ENCODE measurements at regions not wholly inside any gene's neighbourhood (a gene's known extent, or its start where the extent isn't known, plus 50 kb on each side); places are given as distances from the start of the nearest gene placed in this dataset.
"Not testable (repeated sequence)": the region's sequence is repeated elsewhere in the genome, so short reads cannot be mapped to it uniquely, and the experiment has no call there.

DNA sequence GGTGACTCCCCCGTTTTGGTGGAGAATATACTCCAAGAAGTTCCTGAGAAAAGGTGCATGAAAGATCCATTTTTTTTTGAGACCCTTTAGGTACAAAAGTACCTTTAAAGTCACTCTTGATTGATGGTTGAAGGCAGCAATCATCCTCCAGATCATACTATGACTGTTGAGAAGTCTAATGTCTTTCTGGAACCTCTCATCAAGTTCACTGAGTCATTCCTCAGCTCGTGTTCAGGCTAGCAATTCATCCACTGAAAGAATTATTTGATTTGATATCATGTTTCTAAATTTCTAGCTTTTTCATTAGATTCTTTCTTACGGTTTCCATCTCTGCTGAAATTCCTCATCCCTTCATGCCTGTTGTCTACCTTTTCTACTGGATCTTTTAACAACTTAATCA, 65.1 kb upstream of the GJB6 start:
- no peak overlapping the region for H3K27ac ChIP-seq
- TF ChIP-seq, protein P1, sequence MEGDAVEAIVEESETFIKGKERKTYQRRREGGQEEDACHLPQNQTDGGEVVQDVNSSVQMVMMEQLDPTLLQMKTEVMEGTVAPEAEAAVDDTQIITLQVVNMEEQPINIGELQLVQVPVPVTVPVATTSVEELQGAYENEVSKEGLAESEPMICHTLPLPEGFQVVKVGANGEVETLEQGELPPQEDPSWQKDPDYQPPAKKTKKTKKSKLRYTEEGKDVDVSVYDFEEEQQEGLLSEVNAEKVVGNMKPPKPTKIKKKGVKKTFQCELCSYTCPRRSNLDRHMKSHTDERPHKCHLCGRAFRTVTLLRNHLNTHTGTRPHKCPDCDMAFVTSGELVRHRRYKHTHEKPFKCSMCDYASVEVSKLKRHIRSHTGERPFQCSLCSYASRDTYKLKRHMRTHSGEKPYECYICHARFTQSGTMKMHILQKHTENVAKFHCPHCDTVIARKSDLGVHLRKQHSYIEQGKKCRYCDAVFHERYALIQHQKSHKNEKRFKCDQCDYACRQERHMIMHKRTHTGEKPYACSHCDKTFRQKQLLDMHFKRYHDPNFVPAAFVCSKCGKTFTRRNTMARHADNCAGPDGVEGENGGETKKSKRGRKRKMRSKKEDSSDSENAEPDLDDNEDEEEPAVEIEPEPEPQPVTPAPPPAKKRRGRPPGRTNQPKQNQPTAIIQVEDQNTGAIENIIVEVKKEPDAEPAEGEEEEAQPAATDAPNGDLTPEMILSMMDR (conservative IDR thresholded peaks at IDR 0.05): no peak
- no peak for TF ChIP-seq ZFX (IDR thresholded peaks at IDR 0.05)

DNA sequence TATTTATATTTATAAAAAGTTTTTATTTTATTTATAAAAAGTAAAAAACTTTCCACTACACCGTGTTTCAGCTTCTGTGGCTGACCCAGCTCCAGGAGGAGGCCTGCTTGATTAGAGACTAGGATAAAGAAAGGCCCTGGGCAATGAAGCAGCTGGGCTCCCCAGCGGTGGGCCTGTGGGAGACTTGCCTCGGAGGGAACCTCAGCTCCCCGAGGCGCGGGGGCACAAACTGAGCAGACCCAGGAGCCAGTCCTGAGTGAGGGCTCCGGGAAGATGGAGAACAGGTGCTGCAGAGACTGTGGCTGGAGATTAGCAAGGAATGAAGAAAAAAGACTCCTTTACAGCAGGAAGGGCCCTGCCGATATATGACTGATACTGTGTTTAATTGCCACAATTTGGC, 63.8 kb upstream of the GJB6 start:
- TF ChIP-seq ZFX (IDR thresholded peaks at IDR 0.05): no peak
- TF ChIP-seq, protein P1 (conservative IDR thresholded peaks at IDR 0.05): no peak
- no peak overlapping the region for H3K27ac ChIP-seq

DNA sequence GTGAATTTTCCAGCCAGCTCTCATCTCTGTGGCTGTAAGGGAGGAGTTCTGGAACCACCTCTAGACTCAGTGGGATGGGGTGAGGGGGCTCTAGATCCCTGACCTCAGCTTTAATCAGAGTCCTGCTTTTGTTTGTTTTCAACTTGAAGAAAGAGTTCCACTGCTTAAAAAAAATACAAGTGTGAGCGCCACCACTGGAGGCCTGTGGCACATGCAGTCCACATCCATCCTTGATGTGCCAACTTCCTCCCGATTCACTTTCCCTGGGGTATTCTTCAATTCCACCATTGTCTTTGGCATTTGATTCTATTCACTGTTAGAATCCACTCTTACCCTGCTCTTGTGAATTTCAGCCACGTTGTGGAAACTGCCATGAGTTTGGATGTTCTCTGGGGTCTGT, 62.4 kb upstream of the GJB6 start:
- TF ChIP-seq, protein P1 (conservative IDR thresholded peaks at IDR 0.05): no peak; the same call in 1 of the 2 replicates
- no peak for TF ChIP-seq ZFX (IDR thresholded peaks at IDR 0.05)

DNA sequence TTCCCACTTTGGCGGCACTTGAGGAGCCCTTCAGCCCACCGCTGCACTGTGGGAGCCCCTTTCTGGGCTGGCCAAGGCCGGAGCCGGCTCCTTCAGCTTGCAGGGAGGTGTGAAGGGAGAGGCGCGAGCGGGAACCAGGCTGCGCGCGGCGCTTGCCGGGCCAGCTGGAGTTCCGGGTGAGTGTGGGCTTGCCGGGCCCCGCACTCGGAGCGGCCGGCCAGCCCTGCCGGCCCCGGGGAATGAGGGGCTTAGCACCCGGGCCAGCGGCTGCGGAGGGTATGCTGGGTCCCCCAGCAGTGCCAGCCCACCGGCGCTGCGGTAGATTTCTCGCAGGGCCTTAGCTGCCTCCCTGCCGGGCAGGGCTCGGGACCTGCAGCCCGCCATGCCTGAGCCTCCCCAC, 60.2 kb upstream of the GJB6 start:
- H3K27ac ChIP-seq: not testable (repeated sequence)

More for the DNA sequence above, 62.4 kb upstream of the GJB6 start:
- H3K27ac ChIP-seq: no peak overlapping the region

DNA sequence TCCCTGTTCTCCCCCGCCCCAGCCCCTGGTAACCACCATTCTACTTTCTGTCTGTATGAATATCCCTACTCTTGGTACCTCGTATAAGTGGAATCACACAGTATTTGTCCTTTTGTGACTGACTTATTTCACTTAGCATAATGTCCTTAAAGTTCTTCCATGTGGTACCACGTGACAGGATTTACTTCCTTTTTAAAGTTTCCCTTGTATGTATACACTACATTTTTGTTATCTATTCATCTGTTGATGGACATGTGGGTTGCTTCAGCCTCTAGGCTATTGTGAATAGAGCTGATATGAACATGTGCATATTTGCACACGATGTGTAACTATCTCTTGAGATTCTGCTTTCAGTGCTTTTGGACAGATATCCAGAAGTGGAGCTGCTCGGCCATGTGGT, 59.6 kb upstream of the GJB6 start:
- no peak overlapping the region for H3K27ac ChIP-seq
- TF ChIP-seq ZFX (IDR thresholded peaks at IDR 0.05): no peak
- TF ChIP-seq, protein P1 (conservative IDR thresholded peaks at IDR 0.05): no peak

DNA sequence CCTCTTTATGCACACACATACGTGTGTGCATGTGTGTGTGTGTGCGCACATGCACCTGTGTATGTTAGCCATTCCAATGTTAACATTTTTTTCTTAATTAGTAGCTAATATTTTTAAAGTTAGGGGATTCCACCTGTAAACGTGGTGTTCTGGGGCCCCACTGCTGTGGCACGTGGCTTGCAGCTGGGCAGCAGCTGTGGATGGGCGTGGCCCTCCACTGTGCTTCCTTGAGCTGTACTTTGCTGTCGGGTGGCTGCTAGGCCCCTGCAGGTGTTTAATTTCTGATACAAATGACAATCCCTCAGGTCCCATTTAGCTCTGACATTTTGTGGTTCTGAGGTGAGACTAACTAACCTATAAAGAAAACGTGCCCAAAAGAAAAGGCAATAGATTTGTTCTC, 58.9 kb upstream of the GJB6 start:
- H3K27ac ChIP-seq: no peak overlapping the region
- TF ChIP-seq, protein P1 (conservative IDR thresholded peaks at IDR 0.05): no peak
- TF ChIP-seq ZFX (IDR thresholded peaks at IDR 0.05): no peak

DNA sequence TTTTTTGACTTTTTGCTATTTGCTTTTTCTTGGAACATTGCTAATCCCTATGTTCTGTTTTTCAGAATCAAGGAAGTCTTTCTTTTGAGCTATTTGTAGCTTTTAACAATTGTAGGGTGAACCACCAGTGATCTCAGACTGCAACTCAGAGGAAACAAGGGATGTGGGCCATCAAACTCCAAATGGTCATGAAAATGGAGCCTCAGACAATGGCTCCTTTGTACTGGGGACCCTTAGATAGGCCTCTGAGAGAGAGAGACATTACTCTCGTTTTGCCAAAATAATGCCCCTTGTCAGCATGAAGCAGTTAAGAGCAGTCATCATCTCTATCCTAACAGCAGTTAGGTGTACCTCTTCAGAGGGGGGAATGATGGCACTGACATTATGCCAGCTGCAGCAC, 56.4 kb upstream of the GJB6 start:
- TF ChIP-seq ZFX (IDR thresholded peaks at IDR 0.05): no peak
- TF ChIP-seq, protein P1 (conservative IDR thresholded peaks at IDR 0.05): no peak
- no peak overlapping the region for H3K27ac ChIP-seq

DNA sequence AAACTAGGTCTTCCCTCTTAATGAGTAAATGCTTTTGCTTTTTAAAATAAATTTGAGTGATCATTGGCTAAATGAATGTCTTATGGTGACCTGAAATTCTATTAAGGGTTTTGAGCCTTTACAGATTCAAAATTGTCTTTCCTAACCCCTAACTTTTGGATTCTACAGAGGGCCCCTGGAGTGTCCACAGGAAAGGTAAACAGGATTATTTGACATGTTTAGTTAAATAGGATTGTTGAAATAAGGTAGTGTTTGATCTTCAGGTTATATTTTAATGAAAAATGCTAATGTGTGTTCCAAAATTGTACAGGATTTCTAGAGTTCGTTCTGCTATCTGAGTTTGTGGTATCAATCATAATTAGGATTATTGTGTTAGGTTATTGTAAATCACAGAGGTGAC, 55.9 kb upstream of the GJB6 start:
- H3K27ac ChIP-seq: no peak overlapping the region
- TF ChIP-seq, protein P1 (conservative IDR thresholded peaks at IDR 0.05): no peak

Measured in C4-2B (cell line).